VCaP (cell line): ENCODE measurements at regions not wholly inside any gene's neighbourhood (a gene's known extent, or its start where the extent isn't known, plus 50 kb on each side); places are given as distances from the start of the nearest gene placed in this dataset.

Experiments
- H3K27ac ChIP-seq: fragments of 450-650 bp; 2 replicates; pipeline ENCODE4 v1.5.1; 2017
- CTCF ChIP-seq: fragments of 450-650 bp; conservative IDR thresholded peaks from 2 replicates; pipeline ENCODE4 v1.5.1; 2017; ENCODE audit warnings: mild to moderate bottlenecking, moderate library complexity

- no peak overlapping the region for H3K27ac ChIP-seq
- TF ChIP-seq CTCF, result no peak
These were observed 127.9 kb upstream of the EEPD1 start for GRCh38 chr7:36025190-36025589.

DNA sequence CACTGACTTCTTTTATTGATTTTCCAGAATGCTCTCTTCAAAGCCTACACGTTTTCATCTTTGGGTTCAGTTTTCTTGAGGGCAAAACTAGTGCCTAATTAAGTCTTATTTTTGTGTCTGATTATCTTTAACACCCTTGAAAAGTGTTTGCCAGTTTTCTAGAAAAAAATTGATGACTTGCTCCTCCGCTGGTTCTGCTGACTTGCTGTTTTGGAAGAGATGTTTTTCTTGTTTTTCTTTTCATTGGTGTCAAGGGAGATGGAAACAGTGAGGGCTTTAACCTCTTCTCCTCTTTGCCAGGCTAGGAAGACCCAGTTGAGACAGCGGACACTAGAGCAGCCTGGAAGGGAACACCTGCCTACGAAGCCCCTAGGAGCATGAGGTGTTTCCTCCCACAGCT, 123.7 kb upstream of the EEPD1 start:
- H3K27ac ChIP-seq, result no peak overlapping the region
- TF ChIP-seq CTCF, result no peak

GRCh38 chr7:36029853-36030515, 123.1 kb upstream of the EEPD1 start:
- TF ChIP-seq CTCF, result no peak
- no peak overlapping the region for H3K27ac ChIP-seq

GRCh38 chr7:36032361-36032818, 120.7 kb upstream of the EEPD1 start:
- H3K27ac ChIP-seq, result peak overlapping the region; percentile 99
- no peak for TF ChIP-seq CTCF

DNA sequence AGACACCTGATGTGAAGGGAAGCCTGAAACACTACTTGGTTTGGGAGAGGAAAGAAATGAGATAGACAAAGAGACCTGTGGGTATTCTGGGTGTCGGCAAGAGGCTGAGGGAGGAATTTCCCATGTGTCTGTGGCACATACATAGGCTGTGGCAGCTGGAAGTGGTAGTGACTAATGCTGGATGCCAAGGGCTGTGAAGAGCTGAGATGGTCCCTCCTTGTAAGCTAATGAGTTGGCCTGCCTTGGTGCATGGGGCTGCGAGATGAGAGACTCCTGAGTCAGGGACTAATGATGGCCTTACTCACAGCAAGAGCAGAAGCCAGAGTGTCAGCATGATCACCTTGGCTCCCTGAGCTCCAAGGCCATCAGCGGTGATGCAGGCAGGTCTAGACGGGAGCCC, 119.0 kb upstream of the EEPD1 start:
- TF ChIP-seq CTCF, result no peak
- peak overlapping the region; percentile 99; the same call in 1 of the 2 replicates for H3K27ac ChIP-seq

- peak overlapping the region; percentile 99 for H3K27ac ChIP-seq
- TF ChIP-seq CTCF, result no peak
These were observed 117.9 kb upstream of the EEPD1 start for GRCh38 chr7:36035186-36035585.

- H3K27ac ChIP-seq, result peak overlapping the region; percentile 99
- TF ChIP-seq CTCF, result no peak
These were observed 116.5 kb upstream of the EEPD1 start for GRCh38 chr7:36036590-36036989.
